Breast epithelium (tissue), 3 donors: ENCODE measurements at regions not wholly inside any gene's neighbourhood (a gene's known extent, or its start where the extent isn't known, plus 50 kb on each side); places are given as distances from the start of the nearest gene placed in this dataset.

Experiments
- CTCF ChIP-seq, 3 donors: fragments of 450-650 bp; IDR thresholded peaks; one replicate each; pipeline ENCODE4 v1.5.1; 2016 to 2017; ENCODE audit warnings: antibody characterized with exemption in 3 of 3, mild to moderate bottlenecking in 3 of 3, moderate library complexity in 3 of 3
- POLR2A ChIP-seq: fragments of 450-650 bp; IDR thresholded peaks from one replicate; pipeline ENCODE4 v1.6.1; 2016; ENCODE audit warnings: antibody characterized with exemption, mild to moderate bottlenecking, moderate library complexity
- POLR2AphosphoS5 ChIP-seq, 3 donors: sonication (generic); formaldehyde crosslinking; IDR thresholded peaks; one replicate each; pipeline ENCODE4 v1.6.1; 2017; ENCODE audit warnings: antibody characterized with exemption in 3 of 3

GRCh38 chr9:80013891-80014290 is 442.1 kb downstream of the TLE4 start:
- TF ChIP-seq CTCF (IDR thresholded peaks at IDR 0.05) (no peak), POLR2AphosphoS5 (IDR thresholded peaks at IDR 0.05) (no peak), POLR2A (no peak)
